ENCODE measurements at regions not wholly inside any gene's neighbourhood (a gene's known extent, or its start where the extent isn't known, plus 50 kb on each side); places are given as distances from the start of the nearest gene placed in this dataset.

GRCh38 chr3:174758943-174759342, 100.2 kb upstream of the NAALADL2 start:
- Histone ChIP-seq H3K9me3 (peaks cover 0 to 1% of the 10 kb centered on the region in 2 donors), H3K4me3 (no peak overlapping the region), H3K27me3 (no peaks in the 10 kb centered on the region), H3K4me1 (no peaks in the 10 kb centered on the region), H3K27ac (no peak overlapping the region), H3K36me3 (no peaks in the 10 kb centered on the region)
- intact Hi-C loops (cut with DNase I; ENCODE audit: low total_unique reads): no loop called here
- DNase-seq (ENCODE audit: low spot score in 2 of 2): no peak
- TF ChIP-seq POLR2A (IDR thresholded peaks at IDR 0.05) (no peak), CTCF (IDR thresholded peaks at IDR 0.05) (no peak), POLR2AphosphoS5 (IDR thresholded peaks at IDR 0.05) (no peak)

- Histone ChIP-seq H3K27me3 (no peaks in the 10 kb centered on the region), H3K4me3 (no peak overlapping the region), H3K36me3 (no peaks in the 10 kb centered on the region), H3K4me1 (no peaks in the 10 kb centered on the region), H3K9me3 (no peaks in the 10 kb centered on the region), H3K27ac (no peak overlapping the region)
- TF ChIP-seq POLR2A (IDR thresholded peaks at IDR 0.05) (no peak), CTCF (IDR thresholded peaks at IDR 0.05) (no peak), POLR2AphosphoS5 (IDR thresholded peaks at IDR 0.05) (no peak)
- intact Hi-C loops (cut with DNase I; ENCODE audit: low total_unique reads): no loop called here
- no peak for DNase-seq (ENCODE audit: low spot score in 2 of 2)
Observed at GRCh38 chr3:174767406-174767805, 91.7 kb upstream of the NAALADL2 start.

- H3K36me3 ChIP-seq: no peaks in the 10 kb centered on the region
- no peak overlapping the region for H3K27ac ChIP-seq
- H3K9me3 ChIP-seq: no peaks in the 10 kb centered on the region
- intact Hi-C loops (cut with DNase I; ENCODE audit: low total_unique reads): no loop called here
- no peak for DNase-seq (ENCODE audit: low spot score in 2 of 2)
- no peaks in the 10 kb centered on the region for H3K27me3 ChIP-seq
- no peak overlapping the region for H3K4me3 ChIP-seq
- no peaks in the 10 kb centered on the region for H3K4me1 ChIP-seq
- TF ChIP-seq POLR2AphosphoS5 (IDR thresholded peaks at IDR 0.05) (no peak), POLR2A (IDR thresholded peaks at IDR 0.05) (no peak), CTCF (IDR thresholded peaks at IDR 0.05) (no peak)
Observed at GRCh38 chr3:174767853-174768382, 91.2 kb upstream of the NAALADL2 start.

DNA sequence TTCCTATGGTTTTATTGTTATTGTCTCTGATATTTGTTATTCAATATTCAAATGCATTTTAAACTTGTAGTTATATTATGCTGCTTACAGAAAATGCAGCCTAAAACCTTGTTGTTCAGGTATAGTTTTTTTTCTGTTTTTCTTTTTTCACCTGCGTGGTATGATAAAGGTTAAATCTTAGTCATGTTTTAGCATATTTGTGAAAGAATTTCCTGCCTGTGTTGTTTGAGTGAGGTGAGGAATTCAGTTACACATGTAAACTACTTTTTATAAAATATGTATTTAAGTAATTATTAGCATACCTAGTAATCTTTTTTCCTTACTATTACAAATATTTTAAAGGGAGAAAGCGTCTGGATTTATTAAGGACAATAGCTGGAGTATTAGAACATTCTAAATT, 90.0 kb upstream of the NAALADL2 start:
- Histone ChIP-seq H3K27ac (no peak overlapping the region), H3K9me3 (no peaks in the 10 kb centered on the region), H3K4me3 (no peak overlapping the region), H3K36me3 (no peaks in the 10 kb centered on the region), H3K27me3 (no peaks in the 10 kb centered on the region), H3K4me1 (no peaks in the 10 kb centered on the region)
- no peak for DNase-seq (ENCODE audit: low spot score in 2 of 2)
- intact Hi-C loops (cut with DNase I; ENCODE audit: low total_unique reads): no loop called here
- TF ChIP-seq POLR2AphosphoS5 (IDR thresholded peaks at IDR 0.05) (no peak), CTCF (IDR thresholded peaks at IDR 0.05) (no peak), POLR2A (IDR thresholded peaks at IDR 0.05) (no peak)

DNA sequence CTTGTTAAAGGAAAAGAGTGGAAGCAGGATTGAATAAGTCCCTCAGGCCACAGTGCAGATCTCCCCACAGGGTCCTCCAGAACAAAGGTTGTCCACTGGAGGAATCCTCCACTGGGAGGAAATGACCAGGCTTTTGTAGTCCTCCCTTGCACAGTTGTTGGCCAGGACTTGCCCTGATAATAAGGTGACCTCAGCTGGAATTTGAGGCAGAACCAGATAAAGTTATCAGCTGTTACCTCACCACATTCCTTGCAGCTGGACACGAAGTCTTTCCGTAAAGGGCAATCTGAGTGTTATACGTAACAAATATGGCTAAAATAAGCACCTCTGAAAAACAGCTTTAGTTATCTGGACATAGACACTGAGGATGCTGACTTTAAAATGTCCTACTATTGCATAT, 83.5 kb upstream of the NAALADL2 start:
- no peak overlapping the region for H3K27ac ChIP-seq
- H3K36me3 ChIP-seq: no peaks in the 10 kb centered on the region
- no peaks in the 10 kb centered on the region for H3K4me1 ChIP-seq
- TF ChIP-seq POLR2AphosphoS5 (IDR thresholded peaks at IDR 0.05): no peak
- TF ChIP-seq CTCF (IDR thresholded peaks at IDR 0.05): no peak
- no peak for TF ChIP-seq POLR2A (IDR thresholded peaks at IDR 0.05)
- no peak overlapping the region for H3K4me3 ChIP-seq
- no peak for DNase-seq (ENCODE audit: low spot score in 2 of 2)
- H3K9me3 ChIP-seq: no peaks in the 10 kb centered on the region
- H3K27me3 ChIP-seq: no peaks in the 10 kb centered on the region
- intact Hi-C loops (cut with DNase I; ENCODE audit: low total_unique reads): no loop called here
